AG09319 (cell line): ENCODE measurements at regions not wholly inside any gene's neighbourhood (a gene's known extent, or its start where the extent isn't known, plus 50 kb on each side); places are given as distances from the start of the nearest gene placed in this dataset.

Experiments used
- DNase-seq: peaks from one replicate; pipeline ENCODE4 v3.0.0-alpha.2; 2010; ENCODE audit warnings: low read depth; ENCODE audit errors: extremely low read depth
- TF ChIP-seq, protein P1 (sequence below): IDR thresholded peaks from 2 replicates; pipeline ENCODE4 v1.5.1; 2011; ENCODE audit warnings: low read depth, mild to moderate bottlenecking, inconsistent platforms, low read length, moderate library complexity

DNA sequence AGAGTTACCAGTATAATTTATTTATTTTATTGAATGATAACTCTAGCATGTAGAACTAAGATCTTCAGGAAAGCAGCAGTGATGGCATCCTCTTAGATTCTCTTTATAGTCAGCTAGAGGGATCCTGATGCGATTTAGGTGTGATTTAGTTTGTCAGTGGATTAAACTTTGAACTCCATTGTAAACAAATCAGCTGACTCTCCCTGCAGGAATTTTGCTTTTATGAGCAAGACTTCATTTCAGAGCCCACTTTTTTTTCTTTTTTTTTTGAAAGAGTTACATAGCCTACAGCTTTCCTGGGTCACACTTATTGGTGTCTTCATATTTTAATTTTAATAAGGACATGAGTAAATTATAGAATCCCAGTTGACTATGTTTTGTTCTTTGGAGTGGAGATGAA is 93.8 kb upstream of the SEMA6A start:
- TF ChIP-seq, protein P1, sequence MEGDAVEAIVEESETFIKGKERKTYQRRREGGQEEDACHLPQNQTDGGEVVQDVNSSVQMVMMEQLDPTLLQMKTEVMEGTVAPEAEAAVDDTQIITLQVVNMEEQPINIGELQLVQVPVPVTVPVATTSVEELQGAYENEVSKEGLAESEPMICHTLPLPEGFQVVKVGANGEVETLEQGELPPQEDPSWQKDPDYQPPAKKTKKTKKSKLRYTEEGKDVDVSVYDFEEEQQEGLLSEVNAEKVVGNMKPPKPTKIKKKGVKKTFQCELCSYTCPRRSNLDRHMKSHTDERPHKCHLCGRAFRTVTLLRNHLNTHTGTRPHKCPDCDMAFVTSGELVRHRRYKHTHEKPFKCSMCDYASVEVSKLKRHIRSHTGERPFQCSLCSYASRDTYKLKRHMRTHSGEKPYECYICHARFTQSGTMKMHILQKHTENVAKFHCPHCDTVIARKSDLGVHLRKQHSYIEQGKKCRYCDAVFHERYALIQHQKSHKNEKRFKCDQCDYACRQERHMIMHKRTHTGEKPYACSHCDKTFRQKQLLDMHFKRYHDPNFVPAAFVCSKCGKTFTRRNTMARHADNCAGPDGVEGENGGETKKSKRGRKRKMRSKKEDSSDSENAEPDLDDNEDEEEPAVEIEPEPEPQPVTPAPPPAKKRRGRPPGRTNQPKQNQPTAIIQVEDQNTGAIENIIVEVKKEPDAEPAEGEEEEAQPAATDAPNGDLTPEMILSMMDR = no peak

DNA sequence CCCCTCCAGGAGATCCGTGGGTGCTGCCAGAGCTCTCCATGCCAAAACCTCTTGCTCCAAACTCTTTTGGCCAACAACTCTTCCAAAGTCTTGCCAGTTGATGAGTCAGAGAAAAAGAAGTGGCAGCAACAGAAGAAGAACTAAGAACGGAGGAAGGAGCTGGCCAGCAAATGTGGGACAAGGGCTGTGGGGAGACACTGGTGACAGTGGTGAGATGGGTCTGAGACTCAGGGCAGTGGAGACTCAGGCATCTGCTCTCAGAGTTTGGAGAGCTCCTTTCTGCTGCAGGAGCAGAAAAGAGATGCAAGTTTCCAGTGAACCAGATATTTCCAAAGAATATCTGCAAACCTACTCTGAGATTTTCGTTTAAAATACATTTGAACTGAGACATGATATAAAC is 92.3 kb upstream of the SEMA6A start:
- TF ChIP-seq, protein P1 = no peak
- DNase-seq = no peak

More for the DNA sequence above, 93.8 kb upstream of the SEMA6A start:
- no peak for DNase-seq

DNA sequence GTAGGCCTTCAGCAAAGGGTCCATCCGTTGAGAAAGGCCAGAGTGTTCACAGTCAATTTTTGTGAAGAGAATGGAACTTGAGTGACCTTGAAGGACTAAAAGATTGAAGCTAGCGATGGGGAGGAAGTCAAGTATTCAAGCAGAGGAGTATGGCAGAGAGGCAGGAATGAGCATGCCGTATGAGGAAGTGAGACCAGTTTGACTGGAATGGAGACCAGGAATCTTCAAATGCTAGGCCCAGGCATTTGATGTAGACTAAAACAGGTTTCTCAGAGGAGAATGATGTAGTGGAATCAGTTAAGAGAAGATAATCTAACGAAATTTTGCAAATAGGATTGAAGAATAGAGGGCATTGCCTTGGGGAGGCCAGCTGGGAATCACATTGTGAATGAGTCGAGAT is 90.4 kb upstream of the SEMA6A start:
- TF ChIP-seq, protein P1 = no peak
- DNase-seq = no peak

DNA sequence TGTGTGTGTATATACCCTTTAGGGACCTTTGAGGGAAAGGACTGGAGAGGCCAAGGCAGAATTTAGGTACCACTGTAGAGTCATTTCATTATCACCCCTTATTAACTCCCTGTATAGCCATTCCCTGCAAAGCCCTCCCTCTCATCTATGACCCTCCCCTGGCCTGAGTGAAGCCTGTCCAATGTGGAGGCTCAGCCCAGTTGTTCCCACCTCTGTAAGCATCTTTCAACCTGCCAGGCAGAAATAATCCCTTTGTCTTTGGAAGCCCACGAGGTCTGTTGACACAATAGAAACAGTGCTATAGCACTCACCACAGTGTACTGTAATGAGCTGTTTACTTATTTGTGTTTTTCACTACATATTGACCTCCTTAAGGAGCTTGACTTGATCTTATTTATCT is 88.5 kb upstream of the SEMA6A start:
- no peak for DNase-seq
- TF ChIP-seq, protein P1 = no peak

GRCh38 chr5:116661419-116661818 is 86.8 kb upstream of the SEMA6A start:
- TF ChIP-seq, protein P1 = no peak
- no peak for DNase-seq

GRCh38 chr5:116660929-116661328 is 86.3 kb upstream of the SEMA6A start:
- DNase-seq = no peak
- TF ChIP-seq, protein P1 = no peak

DNA sequence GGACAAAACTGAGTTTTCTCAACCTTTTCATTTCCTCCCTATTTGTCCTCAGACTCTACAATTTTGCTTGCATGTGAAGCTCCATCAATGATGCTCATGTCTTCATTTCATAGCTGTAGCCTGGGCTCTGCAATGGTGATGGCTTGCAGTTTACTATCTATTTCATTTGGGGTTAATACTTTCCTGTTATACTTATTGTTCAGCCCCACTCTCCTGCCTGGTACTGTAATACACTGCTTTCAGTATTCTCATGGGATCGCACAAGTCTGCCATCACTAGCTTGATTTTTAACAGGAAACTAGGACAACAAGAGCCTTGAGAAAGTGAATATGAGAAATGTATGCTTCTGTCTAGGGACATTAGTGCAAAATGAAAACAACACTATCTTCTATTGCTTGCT is 84.2 kb upstream of the SEMA6A start:
- TF ChIP-seq, protein P1 = no peak
- DNase-seq = no peak
